ENCODE measurements at regions not wholly inside any gene's neighbourhood (a gene's known extent, or its start where the extent isn't known, plus 50 kb on each side); places are given as distances from the start of the nearest gene placed in this dataset.
A peak's percentile ranks its signal among the peaks of the same experiment; 100 is the strongest.
"Not testable (repeated sequence)": the region's sequence is repeated elsewhere in the genome, so short reads cannot be mapped to it uniquely, and the experiment has no call there.

GRCh38 chr4:149870008-149870407 is 54.4 kb upstream of the IQCM start:
- no peak for DNase-seq (ENCODE audit: low read depth in 4 of 4, low spot score in 1 of 4)

- no peak for DNase-seq (ENCODE audit: low read depth in 4 of 4, low spot score in 1 of 4)
Observed at GRCh38 chr4:149881744-149882143, 66.1 kb upstream of the IQCM start.

GRCh38 chr4:149882251-149882650 is 66.6 kb upstream of the IQCM start:
- DNase-seq (ENCODE audit: low read depth in 4 of 4, low spot score in 1 of 4): no peak

- DNase-seq (ENCODE audit: low read depth in 4 of 4, low spot score in 1 of 4): no peak
Observed at GRCh38 chr4:149884046-149884445, 68.4 kb upstream of the IQCM start.

GRCh38 chr4:149884529-149885181 is 69.0 kb upstream of the IQCM start:
- no peak for DNase-seq (ENCODE audit: low read depth in 4 of 4, low spot score in 1 of 4)

GRCh38 chr4:149885896-149886295 is 70.3 kb upstream of the IQCM start:
- no peak for DNase-seq (ENCODE audit: low read depth in 4 of 4, low spot score in 1 of 4)

- no peak for DNase-seq (ENCODE audit: low read depth in 4 of 4, low spot score in 1 of 4)
Observed at GRCh38 chr4:149886786-149887490, 71.3 kb upstream of the IQCM start.

- no peak for DNase-seq (ENCODE audit: low read depth in 4 of 4, low spot score in 1 of 4)
Observed at GRCh38 chr4:149889991-149890390, 74.3 kb upstream of the IQCM start.

GRCh38 chr4:149890531-149890930 is 74.9 kb upstream of the IQCM start:
- DNase-seq (ENCODE audit: low read depth in 4 of 4, low spot score in 1 of 4): no peak

- DNase-seq (ENCODE audit: low read depth in 4 of 4, low spot score in 1 of 4): no peak
Observed at GRCh38 chr4:149891426-149891825, 75.8 kb upstream of the IQCM start.

GRCh38 chr4:149896432-149896831 is 80.8 kb upstream of the IQCM start:
- no peak for DNase-seq (ENCODE audit: low read depth in 4 of 4, low spot score in 1 of 4)

- no peak for DNase-seq (ENCODE audit: low read depth in 4 of 4, low spot score in 1 of 4)
Observed at GRCh38 chr4:149897783-149898182, 82.1 kb upstream of the IQCM start.

- DNase-seq (ENCODE audit: low read depth in 4 of 4, low spot score in 1 of 4): no peak
Observed at GRCh38 chr4:149901128-149901527, 85.5 kb upstream of the IQCM start.

GRCh38 chr4:149902242-149902641 is 86.6 kb upstream of the IQCM start:
- no peak for DNase-seq (ENCODE audit: low read depth in 4 of 4, low spot score in 1 of 4)

- no peak for DNase-seq (ENCODE audit: low read depth in 4 of 4, low spot score in 1 of 4)
Observed at GRCh38 chr4:149910177-149910576, 94.5 kb upstream of the IQCM start.

- DNase-seq (ENCODE audit: low read depth in 4 of 4, low spot score in 1 of 4): no peak
Observed at GRCh38 chr4:149910604-149911350, 95.1 kb upstream of the IQCM start.

GRCh38 chr4:149911354-149911753 is 95.7 kb upstream of the IQCM start:
- no peak for DNase-seq (ENCODE audit: low read depth in 4 of 4, low spot score in 1 of 4)

GRCh38 chr4:149912000-149912399 is 96.4 kb upstream of the IQCM start:
- no peak for DNase-seq (ENCODE audit: low read depth in 4 of 4, low spot score in 1 of 4)

GRCh38 chr4:149914119-149915115 is 98.8 kb upstream of the IQCM start:
- peak in 1 of 4 experiments; percentile 21 for DNase-seq (ENCODE audit: low read depth in 4 of 4, low spot score in 1 of 4)

- not testable (repeated sequence) for DNase-seq (ENCODE audit: low read depth in 4 of 4, low spot score in 1 of 4)
Observed at GRCh38 chr4:149915735-149916134, 100.1 kb upstream of the IQCM start.

GRCh38 chr4:149923736-149924135 is 108.1 kb upstream of the IQCM start:
- no peak for DNase-seq (ENCODE audit: low read depth in 4 of 4, low spot score in 1 of 4)

Data from stimulated activated CD4-positive, alpha-beta T cell treated with anti-CD3 and anti-CD28 coated beads, Interleukin-1b, Interleukin-23, amount 100 ng/mL, for 24 hours (primary cell).